GM19455 (cell line): ENCODE measurements at regions not wholly inside any gene's neighbourhood (a gene's known extent, or its start where the extent isn't known, plus 50 kb on each side); places are given as distances from the start of the nearest gene placed in this dataset.
"Not testable (repeated sequence)": the region's sequence is repeated elsewhere in the genome, so short reads cannot be mapped to it uniquely, and the experiment has no call there.

Experiments used
- ATAC-seq: cut with Tn5 transposase; IDR thresholded peaks from one replicate; pipeline ENCODE4 v1.9.1; 2021; ENCODE audit not compliant: unreplicated experiment

DNA sequence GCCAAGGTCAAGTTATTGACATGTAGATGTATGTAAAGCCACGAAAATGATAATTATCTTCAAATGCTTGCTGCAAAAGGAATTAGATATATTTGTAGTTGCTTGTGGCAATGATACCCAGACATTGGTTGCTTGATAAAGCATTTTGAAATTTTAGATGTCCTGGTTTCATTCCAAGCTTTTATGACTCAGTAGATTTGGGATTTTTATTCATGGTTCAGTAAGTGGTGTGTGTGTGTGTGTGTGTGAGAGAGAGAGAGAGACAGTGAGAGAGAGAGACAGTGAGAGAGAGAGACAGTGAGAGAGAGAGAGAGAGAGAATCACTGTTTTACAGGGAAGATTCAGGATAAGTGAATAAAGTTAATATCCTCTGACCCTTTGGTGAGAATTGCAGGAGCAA is 498.2 kb upstream of the C1orf87 start:
- no peak for ATAC-seq

DNA sequence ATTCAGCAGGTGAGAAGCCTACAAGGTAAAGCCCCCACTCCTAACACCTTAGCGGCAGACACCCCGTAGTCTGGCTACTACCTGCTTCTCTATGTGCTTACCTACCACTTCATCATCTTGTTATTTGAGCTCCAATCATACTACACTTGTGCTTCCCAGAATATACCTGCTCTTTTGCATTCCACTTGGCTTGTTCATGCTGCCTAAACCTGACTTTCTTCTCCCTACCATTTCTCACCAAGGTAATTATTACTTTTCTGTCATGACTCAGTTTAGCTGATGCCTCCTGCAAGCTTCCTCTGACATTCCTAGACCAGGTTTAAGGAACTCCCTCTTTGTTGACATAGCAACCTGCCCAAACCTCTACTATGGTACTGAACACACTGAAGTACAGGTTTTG is 495.6 kb upstream of the C1orf87 start:
- ATAC-seq = no peak

DNA sequence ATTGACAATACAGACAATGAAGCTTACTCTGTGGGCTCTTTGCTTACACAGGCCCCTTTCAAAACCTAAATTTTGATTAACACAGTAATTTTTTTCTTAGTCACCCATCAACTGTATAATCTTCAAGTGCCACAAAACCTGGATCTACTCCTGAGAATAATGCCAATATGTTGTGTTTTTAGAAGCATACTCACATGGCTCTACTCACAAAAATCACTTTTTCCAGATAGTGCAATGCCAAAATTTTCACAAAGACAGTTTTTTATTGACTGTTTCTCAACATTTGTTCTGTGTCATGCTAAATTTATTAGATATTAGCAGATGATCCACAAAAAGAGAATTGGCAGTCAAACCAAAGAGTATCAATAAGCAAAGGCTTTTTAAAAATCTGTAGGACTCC is 493.7 kb upstream of the C1orf87 start:
- no peak for ATAC-seq

DNA sequence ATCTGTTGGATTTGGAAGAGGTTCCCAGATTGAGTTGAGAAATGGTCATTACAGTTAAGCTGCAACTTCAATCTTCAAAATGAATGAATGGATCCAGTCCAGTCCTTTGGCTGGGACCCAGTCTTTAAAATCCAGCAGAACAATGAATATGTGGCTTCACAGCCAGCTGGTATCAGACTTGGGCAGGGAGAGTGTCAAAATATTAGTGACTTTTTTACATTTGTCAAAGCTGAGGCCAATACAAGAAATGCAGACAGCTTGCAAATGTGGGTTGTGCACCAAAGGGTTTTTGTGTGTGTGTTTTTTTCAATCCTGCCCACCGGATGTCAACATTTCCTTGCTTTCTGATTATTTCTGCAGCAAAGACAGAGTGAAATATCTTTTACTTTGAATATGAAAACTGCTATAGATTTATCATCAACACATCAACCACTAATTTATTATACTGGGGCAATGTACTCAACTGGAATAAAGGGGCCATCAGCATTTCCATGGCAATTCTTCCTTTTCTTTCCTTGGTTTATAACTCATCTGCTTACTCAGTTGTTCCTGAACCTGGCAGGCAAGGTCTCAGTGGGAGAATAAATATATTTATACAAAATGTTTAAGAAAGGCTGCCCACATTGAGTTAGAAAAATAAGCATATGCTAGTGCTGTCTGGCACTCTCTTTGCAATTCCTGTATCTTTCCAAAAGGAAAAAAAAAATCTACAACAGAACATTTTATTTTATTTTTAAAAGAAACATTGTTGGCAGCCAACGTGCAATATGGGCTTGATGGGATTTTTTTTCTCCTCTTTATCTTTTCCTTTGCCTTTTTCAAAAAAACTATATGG is 491.6 kb upstream of the C1orf87 start:
- ATAC-seq = no peak

DNA sequence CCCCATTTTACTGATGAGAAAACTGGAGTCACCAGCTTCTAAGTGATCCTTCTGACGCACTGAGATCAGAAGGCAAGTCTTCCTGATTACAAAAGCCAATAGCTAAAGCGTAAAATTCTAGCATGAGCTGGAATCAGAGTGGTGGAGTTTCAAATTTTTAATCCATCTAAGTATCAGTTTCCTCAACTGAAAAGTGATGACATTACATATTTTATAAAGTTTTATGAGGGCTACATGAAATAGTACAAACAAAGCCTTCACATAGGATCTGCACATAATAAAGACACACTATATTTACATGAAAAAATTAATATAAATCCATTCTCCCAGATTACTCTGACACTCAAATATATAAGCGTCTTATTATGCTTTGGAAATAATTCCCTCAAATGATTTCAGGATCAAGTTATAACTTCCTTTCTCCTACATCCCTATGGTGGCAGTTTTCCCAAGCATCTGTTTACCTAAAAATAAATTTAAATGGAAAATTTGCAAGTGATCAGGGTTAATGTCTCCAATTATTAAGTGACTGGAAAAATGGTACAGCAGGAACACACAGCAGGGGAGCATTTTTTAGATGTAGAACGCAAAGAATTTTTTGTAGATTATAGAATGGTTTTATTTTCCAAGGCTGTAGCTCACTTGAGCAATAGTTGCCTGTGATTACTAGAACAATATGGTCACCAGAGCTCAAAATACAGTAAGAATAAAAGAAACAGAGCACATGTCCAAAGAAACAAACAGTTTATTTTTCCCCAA is 490.4 kb upstream of the C1orf87 start:
- no peak for ATAC-seq

DNA sequence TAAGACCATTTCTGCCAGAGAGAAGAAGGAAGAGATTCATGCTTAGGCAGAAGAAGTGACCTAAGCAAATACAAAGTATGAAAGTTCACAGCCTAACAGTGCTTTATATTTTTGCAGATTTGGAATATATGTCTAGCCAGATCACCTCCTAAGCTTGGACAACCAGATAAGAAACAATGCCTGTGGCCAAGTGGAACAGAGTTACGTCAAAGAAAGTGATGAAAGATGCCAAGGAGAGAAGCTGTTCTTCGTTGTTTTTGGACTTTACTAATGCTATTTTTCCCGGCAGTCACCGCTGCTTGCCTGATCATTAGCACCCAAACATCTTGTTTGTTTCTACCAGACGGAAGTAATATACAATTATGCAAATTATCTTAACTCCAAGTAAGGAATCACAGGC is 489.2 kb upstream of the C1orf87 start:
- no peak for ATAC-seq

DNA sequence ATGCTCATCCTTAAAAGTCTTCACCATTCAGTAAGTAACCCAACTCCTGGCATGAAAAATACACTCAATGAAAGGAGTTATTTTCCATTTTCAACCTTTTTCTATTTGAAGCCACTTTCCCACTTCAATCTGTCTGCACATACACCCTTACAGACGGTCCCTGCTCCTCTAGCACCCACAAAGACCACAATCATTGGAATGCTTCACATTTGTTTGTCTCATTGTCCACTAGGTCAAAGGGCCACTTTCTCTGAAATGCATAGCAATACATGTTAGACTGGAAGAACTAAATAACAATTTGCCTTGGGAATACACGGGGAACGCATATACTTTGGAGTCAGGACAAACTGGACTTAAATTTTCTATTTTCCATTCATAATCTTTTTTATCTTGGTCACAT is 487.1 kb upstream of the C1orf87 start:
- no peak for ATAC-seq

DNA sequence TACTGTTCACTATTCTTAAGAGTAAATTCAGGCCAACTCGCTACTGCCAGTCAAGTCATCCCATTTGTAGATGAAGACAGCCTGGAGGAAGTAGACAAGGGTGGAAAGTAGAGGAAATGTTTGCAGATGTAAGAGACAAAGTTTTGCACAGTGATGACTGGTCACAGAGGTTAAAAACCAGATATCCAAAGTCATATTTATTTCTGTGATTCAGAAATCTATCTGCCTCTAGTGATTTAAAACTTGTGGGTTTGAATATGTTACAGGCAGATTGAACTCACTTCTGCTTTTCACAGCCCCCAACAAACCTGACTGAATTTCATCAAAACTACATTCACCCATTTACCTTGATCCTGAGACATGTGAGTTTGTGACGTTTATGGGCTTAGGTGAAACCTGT is 484.7 kb upstream of the C1orf87 start:
- no peak for ATAC-seq

DNA sequence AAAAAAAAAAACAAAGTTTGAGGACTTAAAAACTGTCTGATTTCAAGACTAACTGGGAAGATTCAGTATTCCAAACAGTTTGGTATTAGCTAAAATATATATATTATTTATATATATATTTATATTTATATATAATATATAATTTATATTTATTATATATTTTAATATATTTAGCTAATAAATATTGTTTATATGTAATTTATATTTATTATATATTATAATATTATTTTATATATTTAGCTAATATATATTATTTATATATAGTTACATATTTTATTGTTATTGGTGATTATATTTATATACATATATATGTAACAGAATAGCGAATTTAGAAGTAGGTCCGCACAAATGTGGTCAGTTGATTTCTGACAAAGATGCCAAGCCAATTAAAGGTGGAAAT is 480.2 kb upstream of the C1orf87 start:
- no peak for ATAC-seq

DNA sequence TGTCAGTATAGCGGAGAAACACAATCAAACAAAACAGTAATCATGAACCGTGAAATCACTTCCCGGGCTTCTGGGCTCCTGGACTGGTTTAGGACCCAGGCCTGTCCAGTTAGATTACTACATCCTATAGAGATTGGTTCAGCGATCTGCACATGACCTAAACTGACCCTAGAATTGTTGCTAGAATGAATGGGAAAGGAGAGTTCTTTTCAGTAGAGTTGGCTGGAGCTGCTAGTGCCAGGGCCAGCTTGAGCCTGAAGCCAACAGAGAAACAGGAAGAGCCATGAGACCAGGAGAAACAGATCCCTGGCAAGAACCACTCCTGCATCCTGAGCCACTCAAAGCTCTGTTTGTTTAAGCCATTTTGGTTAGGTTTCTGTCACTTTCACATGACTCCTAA is 474.3 kb upstream of the C1orf87 start:
- ATAC-seq = no peak

DNA sequence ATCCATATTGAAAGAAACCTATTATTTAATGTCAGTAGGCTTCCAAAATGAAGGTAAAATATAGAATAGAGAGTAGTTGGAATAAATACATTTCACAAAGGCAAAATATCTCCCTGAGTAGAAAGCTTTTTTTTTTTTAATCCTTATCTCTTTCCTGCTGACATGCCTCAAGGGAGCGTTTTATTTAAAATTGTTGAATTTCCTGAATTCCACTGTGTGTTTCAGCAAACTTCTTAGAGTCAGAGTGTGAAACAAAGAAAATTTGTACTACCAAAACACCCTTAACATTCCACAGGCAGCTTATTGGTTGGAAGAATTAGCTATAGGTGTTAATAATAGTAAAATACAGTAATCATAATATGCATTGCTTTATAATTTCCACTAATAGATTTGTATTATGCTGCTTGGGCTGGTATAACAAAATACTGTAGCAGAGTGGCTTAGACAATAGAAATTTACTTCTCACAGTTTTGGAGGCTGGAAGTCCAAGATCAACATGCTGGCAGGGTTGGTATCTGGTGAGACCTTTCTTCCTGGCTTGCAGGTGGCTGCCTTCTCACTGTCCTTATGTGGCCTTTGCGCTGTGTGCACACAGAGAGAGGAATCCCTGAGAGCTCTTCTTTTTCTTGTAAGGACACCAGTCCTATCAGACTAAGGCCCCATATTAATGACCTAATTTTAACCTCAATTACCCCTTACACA is 468.4 kb upstream of the C1orf87 start:
- ATAC-seq = no peak

DNA sequence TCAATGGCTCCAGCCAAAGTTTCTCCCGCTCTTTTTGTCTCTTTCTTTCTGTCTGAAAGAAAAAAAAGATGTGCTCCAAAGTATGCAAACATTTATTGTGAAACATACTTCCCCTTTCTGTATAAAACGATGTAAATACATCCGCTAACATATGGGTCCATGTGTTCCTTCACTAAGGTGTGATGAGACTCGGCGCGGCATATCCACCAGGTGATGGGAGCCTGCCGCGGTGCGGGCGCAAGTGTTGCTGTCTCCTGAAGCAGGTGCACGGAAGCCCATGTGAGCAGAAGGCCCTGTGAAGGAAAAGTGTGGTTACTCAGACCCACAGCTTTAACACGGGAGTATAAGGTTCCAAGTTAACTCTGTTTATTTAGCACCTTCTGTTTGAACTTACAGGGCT is 466.6 kb upstream of the C1orf87 start:
- ATAC-seq = no peak

DNA sequence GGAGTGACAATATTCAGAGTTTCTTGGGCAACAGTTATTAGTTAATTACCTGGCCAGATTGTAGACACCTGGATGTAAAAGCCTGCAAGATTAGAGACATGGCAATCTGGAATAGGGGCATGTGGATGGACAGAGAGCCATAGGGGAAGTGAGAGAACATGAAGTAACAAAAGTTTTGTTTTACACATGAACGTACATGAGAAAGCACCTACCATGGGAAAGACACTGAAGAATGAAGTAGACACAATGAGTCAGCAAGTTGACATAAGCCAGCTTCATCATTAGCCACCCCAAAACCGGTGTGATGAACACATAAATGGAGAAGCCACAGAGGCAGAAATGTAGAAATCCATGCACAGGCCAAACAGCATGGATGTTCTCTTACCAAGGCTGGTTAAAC is 462.1 kb upstream of the C1orf87 start:
- no peak for ATAC-seq

DNA sequence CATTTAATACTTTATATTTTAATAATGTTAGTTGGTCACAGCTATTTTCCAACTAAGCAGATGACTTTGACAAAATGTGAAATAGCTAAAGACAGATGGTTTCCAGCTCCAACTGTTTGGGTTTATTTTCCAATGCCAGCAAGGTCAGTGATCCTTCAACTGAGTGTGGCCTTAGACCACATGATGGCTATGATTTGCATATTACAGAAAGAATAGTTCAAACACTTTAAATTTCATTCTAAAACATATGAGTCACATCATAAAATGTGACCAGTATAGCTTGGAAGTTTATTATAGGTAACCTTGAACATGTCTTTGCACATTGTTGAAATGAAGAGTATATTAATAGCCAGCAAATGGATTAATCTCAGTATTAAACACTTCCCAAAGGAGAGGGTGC is 454.0 kb upstream of the C1orf87 start:
- ATAC-seq = no peak

DNA sequence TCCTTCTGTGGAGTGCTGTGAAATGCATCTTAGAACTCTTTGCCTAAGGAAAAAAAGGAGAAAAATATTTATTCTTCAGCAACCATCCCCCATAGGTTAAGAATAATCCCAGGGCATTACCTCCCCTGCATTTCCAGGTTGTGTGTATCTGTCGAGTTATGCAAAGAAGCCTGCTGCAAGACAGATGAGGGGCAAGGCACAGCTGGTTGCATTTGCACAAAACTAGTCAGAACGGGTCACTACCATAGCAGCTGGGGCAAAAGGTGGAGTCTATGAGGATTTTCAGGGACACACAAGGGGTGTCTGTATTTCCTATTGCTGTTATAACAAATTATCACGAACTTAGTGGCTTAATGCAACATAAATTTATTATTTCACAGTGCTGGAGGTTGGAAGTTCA is 443.4 kb upstream of the C1orf87 start:
- ATAC-seq = no peak

DNA sequence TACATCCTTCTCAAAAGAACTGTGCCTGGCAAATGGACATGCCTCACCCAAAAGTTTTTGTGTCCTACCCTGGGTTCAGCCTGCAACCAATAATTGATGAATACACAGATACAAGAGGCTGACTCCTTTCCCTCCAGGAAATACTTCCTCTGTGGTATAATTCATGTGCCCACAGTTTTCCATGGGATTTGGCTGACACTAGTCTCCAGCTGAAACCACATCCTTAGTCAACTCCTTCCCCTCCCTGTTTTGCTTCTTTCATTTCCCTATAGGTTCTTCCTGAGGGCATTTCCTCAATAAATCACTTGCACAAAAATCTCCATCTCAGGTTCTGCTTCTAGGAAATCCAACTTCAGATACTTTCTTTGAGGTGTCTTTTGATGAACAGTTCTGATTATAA is 436.6 kb upstream of the C1orf87 start:
- no peak for ATAC-seq

DNA sequence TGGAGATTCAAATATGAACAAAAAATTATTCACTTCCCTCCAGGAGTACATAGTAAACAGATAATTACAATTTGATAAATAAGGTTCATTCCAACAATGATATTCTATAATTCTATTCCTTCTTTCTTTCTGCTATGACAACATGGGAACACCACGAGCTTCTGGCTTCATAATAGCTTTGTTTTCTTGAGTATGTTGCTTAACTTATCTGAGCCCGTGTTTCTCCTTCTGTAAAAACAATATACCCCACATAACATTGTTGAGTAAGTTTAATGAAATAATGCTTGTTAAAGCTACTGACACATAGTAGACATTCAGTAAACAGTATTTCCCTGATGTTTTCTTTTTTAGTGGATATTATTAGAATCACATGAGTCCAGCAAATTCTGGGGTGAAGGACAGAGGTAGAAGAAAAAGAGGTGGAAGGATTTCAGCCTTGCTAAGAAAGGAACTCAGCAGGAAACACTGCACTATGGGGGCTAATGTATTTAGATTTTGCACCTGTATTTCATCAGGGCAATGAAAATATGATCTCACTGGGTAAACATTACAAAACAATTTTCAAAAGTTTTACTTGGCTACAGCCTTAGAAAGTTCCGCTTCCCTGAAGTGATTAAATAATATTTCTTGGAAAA is 430.8 kb upstream of the C1orf87 start:
- ATAC-seq = no peak

DNA sequence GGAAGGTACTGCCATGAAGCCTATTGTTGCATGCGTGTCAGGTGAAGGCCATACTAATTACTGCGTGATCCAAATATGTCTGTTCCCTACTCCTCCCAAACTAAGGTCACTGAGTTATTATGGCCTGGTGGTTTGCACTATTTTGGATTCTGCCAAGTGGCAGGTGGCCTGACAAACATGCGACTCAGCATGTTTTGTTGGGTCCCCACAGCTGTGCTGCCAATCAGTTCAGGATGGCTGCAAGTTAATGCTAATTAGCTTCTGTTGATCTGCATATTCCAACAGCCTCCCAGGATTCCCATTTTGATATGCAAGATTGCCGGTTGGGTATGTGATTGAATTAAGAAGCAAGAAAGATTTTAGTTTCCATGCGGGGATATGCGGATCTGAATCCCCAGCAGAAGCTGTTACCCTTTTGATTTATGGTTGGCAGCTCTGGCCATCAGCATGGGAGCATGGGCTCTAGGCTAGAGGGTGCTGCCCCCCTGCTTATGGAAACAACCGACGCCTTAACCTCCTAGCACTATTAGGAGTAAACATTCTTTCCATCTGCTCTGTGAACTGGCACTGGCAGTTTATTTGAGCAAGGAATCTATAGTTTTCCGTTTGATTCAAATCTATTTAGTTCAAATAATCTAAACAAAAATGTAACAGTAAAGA is 429.8 kb upstream of the C1orf87 start:
- no peak for ATAC-seq

DNA sequence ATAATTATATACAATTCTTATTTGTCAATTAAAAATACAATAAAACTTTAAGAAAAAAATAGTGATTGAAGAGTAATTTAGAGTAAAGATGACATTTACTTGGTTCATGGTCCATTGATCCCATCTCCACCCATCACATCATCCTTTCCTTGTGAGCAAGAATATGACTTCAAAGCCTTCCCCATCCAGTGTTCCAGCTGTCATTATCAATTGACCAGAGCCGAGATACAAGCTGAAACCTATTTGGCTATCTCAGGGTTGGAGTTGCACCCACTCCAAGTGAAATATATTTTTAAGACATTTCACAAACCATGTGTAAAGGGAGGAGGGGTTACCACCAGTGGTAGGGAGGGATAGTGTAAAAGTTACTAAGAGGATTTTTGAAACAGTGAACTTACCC is 428.9 kb upstream of the C1orf87 start:
- no peak for ATAC-seq

DNA sequence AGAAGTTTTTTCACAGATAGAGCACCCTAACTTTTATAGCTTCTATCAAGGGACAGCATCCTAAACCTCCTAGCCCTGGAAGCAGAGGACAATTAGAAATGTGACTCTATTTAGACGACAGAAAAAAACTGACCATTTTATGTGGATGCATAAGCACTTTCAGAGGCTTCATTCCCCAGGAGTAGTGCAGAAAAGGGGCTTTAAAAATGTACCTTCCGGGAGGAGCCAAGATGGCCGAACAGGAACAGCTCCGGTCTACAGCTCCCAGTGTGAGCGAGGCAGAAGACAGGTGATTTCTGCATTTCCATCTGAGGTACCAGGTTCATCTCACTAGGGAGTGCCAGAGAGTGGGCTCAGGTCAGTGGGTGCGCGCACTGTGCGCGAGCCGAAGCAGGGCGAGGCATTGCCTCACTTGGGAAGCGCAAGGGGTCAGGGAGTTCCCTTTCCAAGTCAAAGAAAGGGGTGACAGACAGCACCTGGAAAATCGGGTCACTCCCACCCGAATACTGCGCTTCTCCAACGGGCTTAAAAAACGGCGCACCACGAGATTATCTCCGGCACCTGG is 416.4 kb upstream of the C1orf87 start:
- ATAC-seq = not testable (repeated sequence)

DNA sequence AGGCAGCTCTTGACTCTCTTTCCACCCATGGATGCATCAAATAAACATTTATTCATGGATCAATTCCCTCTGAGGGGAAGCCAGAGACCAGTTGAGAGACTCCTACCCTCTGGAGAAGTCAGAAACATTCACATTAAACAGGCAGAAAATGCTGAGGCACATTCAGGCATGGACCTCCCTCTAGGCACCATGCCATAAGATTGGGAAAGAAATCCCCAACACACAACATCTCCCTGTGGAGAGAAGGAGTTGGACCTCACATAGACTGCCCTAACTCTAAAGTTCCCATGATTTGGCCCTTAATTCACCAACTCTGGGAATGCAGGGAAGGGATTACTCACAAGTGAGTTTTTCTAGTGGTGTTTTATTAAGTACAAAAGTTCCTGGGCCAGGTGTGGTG is 415.3 kb upstream of the C1orf87 start:
- ATAC-seq = no peak
